ENCODE measurements at regions not wholly inside any gene's neighbourhood (a gene's known extent, or its start where the extent isn't known, plus 50 kb on each side); places are given as distances from the start of the nearest gene placed in this dataset.
"Not testable (repeated sequence)": the region's sequence is repeated elsewhere in the genome, so short reads cannot be mapped to it uniquely, and the experiment has no call there.

DNA sequence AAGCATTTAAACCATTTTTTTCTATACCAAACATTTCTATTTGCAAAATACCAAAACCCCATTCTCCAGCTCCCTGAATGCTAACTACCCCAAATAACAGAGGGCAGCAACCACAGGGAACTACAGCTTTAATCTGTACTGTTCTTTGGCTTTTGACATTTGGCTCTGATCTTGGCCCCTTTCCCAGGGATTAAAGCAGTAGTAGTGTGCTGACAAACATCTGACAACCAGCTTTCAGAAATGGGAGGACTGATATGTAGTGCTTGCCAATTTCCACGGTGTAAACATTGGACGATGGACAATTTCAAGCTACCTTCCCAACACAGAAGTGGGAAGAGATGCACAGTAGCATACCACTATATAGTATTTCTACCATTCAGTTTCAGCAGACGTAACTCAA, 88.4 kb upstream of the TEAD1 start:
- H3K27me3 ChIP-seq (ENCODE audit: control insufficient read depth, insufficient read depth, low read length): no peaks in the 10 kb centered on the region
- H3K4me3 ChIP-seq (ENCODE audit: low read depth, low read length): no peak overlapping the region
- no peak for DNase-seq (ENCODE audit: low read depth)
- TF ChIP-seq, protein P1, sequence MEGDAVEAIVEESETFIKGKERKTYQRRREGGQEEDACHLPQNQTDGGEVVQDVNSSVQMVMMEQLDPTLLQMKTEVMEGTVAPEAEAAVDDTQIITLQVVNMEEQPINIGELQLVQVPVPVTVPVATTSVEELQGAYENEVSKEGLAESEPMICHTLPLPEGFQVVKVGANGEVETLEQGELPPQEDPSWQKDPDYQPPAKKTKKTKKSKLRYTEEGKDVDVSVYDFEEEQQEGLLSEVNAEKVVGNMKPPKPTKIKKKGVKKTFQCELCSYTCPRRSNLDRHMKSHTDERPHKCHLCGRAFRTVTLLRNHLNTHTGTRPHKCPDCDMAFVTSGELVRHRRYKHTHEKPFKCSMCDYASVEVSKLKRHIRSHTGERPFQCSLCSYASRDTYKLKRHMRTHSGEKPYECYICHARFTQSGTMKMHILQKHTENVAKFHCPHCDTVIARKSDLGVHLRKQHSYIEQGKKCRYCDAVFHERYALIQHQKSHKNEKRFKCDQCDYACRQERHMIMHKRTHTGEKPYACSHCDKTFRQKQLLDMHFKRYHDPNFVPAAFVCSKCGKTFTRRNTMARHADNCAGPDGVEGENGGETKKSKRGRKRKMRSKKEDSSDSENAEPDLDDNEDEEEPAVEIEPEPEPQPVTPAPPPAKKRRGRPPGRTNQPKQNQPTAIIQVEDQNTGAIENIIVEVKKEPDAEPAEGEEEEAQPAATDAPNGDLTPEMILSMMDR (IDR thresholded peaks at IDR 0.05; ENCODE audit: insufficient read depth, low read length, poor library complexity, severe bottlenecking): no peak
- H3K36me3 ChIP-seq (ENCODE audit: control insufficient read depth, insufficient read depth, low read length): no peaks in the 10 kb centered on the region

DNA sequence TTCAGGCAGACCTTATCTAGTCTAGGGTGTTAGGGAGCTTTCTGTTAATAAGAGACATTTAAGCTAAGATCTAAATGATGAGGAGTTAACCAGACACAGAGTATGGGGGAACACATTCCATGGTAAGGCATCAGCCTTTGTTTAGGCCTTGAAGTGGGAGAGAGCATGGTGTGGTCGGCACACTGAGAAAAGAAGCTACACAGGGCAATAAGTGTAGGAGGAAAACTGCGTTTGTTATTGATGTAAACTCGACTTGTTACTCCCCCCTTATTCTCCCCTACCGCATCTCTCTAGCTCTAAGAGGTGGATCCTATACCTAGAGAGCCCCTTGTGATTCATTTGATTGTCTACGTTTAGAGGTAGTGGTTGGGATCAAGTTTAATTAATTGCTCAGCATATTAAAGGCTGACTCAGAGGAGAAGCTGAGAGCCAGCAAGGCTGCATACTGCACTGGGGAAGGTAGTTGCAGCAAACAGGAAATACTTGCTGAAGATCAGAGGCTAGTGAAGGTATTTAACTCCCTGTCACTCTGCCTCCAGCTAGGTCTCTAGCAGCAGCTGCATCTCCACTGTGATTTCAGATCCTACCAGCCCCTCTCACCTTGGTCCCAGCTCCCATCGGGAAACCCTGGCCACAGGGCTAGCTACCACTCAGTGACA, 86.8 kb upstream of the TEAD1 start:
- no peak for DNase-seq (ENCODE audit: low read depth)
- Histone ChIP-seq H3K36me3 (ENCODE audit: control insufficient read depth, insufficient read depth, low read length) (no peaks in the 10 kb centered on the region), H3K27me3 (ENCODE audit: control insufficient read depth, insufficient read depth, low read length) (no peaks in the 10 kb centered on the region), H3K4me3 (ENCODE audit: low read depth, low read length) (no peak overlapping the region)
- TF ChIP-seq, protein P1 (IDR thresholded peaks at IDR 0.05; ENCODE audit: insufficient read depth, low read length, poor library complexity, severe bottlenecking): no peak

- H3K36me3 ChIP-seq (ENCODE audit: control insufficient read depth, insufficient read depth, low read length): no peaks in the 10 kb centered on the region
- TF ChIP-seq, protein P1 (IDR thresholded peaks at IDR 0.05; ENCODE audit: insufficient read depth, low read length, poor library complexity, severe bottlenecking): no peak
- H3K4me3 ChIP-seq (ENCODE audit: low read depth, low read length): no peak overlapping the region
- H3K27me3 ChIP-seq (ENCODE audit: control insufficient read depth, insufficient read depth, low read length): no peaks in the 10 kb centered on the region
- no peak for DNase-seq (ENCODE audit: low read depth)
Observed at GRCh38 chr11:12591706-12592105, 82.5 kb upstream of the TEAD1 start.

GRCh38 chr11:12592283-12592682, 81.9 kb upstream of the TEAD1 start:
- H3K36me3 ChIP-seq (ENCODE audit: control insufficient read depth, insufficient read depth, low read length): no peaks in the 10 kb centered on the region
- TF ChIP-seq, protein P1 (IDR thresholded peaks at IDR 0.05; ENCODE audit: insufficient read depth, low read length, poor library complexity, severe bottlenecking): no peak
- no peak overlapping the region for H3K4me3 ChIP-seq (ENCODE audit: low read depth, low read length)
- no peak for DNase-seq (ENCODE audit: low read depth)
- no peaks in the 10 kb centered on the region for H3K27me3 ChIP-seq (ENCODE audit: control insufficient read depth, insufficient read depth, low read length)

DNA sequence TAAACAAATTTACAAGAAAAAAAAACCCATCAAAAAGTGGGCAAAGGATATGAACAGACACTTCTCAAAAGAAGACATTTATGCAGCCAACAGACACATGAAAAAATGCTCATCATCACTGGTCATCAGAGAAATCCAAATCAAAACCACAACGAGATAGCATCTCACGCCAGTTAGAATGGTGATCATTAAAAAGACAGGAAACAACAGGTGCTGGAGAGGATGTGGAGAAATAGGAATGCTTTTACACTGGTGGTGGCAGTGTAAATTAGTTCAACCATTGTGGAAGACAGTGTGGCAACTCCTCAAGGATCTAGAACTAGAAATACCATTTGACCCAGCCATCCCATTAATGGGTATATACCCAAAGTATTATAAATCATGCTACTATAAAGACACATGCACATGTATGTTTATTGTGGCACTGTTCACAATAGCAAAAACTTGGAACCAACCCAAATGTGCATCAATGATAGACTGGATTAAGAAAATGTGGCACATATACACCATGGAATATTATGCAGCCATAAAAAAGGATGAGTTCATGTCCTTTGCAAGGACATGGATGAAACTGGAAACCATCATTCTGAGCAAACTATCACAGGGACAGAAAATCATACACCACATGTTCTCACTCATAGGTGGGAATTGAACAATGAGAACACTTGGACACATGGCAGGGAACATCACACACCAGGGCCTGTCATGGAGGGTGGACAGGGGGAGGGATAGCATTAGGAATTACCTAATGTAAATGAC, 79.0 kb upstream of the TEAD1 start:
- H3K4me3 ChIP-seq (ENCODE audit: low read depth, low read length); H3K27me3 ChIP-seq (ENCODE audit: control insufficient read depth, insufficient read depth, low read length); H3K36me3 ChIP-seq (ENCODE audit: control insufficient read depth, insufficient read depth, low read length); DNase-seq (ENCODE audit: low read depth): not testable (repeated sequence)

DNA sequence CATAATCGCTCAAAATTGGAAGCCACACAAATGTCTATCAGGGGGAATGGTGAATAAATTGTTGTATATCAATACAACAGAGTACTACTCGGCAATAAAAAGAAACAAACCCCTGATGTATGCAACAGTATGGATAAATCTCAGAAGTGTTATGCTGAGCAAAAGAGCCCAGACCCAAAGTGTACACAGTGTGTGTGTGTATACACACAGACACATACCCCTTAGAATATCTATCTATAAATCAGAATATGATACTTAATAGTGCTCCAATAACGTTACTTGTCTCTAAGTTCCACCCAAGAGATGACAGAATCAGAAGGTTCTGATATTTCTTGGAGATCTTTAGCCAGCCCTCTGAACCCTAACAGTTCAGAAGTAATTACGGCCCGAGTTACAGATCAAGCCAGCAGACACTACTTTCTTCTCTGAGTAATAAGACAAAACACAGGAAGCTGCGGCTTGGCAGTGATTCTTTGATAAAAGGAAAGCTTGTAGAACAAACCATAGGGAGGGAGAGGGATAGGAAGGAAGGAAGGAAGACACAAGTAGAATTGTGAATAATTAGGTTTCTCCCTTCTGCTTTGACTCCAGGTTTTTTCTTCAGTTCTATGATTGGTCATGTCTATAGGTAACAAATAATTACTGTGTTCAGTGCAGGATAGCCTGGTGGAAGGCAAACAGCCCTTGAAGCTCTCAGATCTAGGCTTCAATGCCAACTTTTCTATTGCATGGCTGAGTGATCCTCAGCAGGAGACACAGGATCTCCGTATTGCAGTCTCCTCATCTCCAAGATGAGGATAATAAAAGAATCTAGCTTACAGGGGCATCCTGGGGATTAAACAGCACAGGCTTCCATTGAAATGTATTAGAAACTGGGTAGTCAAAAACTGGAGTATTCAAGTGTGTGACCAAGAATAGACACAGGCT, 75.6 kb upstream of the TEAD1 start:
- Histone ChIP-seq H3K27me3 (ENCODE audit: control insufficient read depth, insufficient read depth, low read length) (no peaks in the 10 kb centered on the region), H3K36me3 (ENCODE audit: control insufficient read depth, insufficient read depth, low read length) (no peaks in the 10 kb centered on the region), H3K4me3 (ENCODE audit: low read depth, low read length) (no peak overlapping the region)
- TF ChIP-seq, protein P1 (IDR thresholded peaks at IDR 0.05; ENCODE audit: insufficient read depth, low read length, poor library complexity, severe bottlenecking): no peak
- no peak for DNase-seq (ENCODE audit: low read depth)

All from kidney epithelial cell (primary cell).